Calu3 (cell line): ENCODE measurements at regions not wholly inside any gene's neighbourhood (a gene's known extent, or its start where the extent isn't known, plus 50 kb on each side); places are given as distances from the start of the nearest gene placed in this dataset.

Experiments
- BruUV-seq: library from RNA; stranded (reverse); fragments of 400-500 nt; replicated peaks from 2 replicates; lab custom pipeline; 2021; lab: Mats Ljungman, UMichigan
- CTCF ChIA-PET: fragments of 300-600 bp; sonication (Branson Sonifier 250); formaldehyde crosslinking; loops from one replicate; lab custom pipeline; 2022; ENCODE audit warnings: antibody characterized with exemption; lab: Charles Lee
- DNase-seq: peaks from one replicate; pipeline ENCODE4 v3.0.0; 2022
- H3K27ac Mint-ChIP-seq: one replicate; pipeline ENCODE4 v1.8.0; 2022; ENCODE audit warnings: mixed read lengths; ENCODE audit not compliant: unreplicated experiment
- H3K27me3 Mint-ChIP-seq: one replicate; pipeline ENCODE4 v1.8.0; 2022; ENCODE audit warnings: mixed read lengths; ENCODE audit not compliant: unreplicated experiment
- H3K36me3 Mint-ChIP-seq: one replicate; pipeline ENCODE4 v1.8.0; 2022; ENCODE audit warnings: mild to moderate bottlenecking, moderate library complexity, mixed read lengths; ENCODE audit not compliant: insufficient read depth, unreplicated experiment
- H3K4me1 Mint-ChIP-seq: one replicate; pipeline ENCODE4 v1.8.0; 2022; ENCODE audit warnings: mild to moderate bottlenecking, low read depth, mixed read lengths; ENCODE audit not compliant: unreplicated experiment
- H3K4me3 Mint-ChIP-seq: one replicate; pipeline ENCODE4 v1.8.0; 2022; ENCODE audit warnings: mild to moderate bottlenecking, low read depth, moderate library complexity, mixed read lengths; ENCODE audit not compliant: unreplicated experiment
- H3K9me3 Mint-ChIP-seq: one replicate; pipeline ENCODE4 v1.8.0; 2022; ENCODE audit warnings: low read depth, mixed read lengths; ENCODE audit not compliant: unreplicated experiment
- intact Hi-C: fragments of 100-400 bp; cut with micrococcal nuclease; formaldehyde crosslinking; loops from one replicate; pipeline ENCODE4 v1.10.0; 2022; ENCODE audit not compliant: unreplicated experiment
- TF ChIP-seq, protein P1 (sequence below): fragments of 200-600 bp; IDR thresholded peaks from one replicate; pipeline ENCODE4 v1.8.0; 2022; ENCODE audit warnings: antibody characterized with exemption; ENCODE audit not compliant: unreplicated experiment

DNA sequence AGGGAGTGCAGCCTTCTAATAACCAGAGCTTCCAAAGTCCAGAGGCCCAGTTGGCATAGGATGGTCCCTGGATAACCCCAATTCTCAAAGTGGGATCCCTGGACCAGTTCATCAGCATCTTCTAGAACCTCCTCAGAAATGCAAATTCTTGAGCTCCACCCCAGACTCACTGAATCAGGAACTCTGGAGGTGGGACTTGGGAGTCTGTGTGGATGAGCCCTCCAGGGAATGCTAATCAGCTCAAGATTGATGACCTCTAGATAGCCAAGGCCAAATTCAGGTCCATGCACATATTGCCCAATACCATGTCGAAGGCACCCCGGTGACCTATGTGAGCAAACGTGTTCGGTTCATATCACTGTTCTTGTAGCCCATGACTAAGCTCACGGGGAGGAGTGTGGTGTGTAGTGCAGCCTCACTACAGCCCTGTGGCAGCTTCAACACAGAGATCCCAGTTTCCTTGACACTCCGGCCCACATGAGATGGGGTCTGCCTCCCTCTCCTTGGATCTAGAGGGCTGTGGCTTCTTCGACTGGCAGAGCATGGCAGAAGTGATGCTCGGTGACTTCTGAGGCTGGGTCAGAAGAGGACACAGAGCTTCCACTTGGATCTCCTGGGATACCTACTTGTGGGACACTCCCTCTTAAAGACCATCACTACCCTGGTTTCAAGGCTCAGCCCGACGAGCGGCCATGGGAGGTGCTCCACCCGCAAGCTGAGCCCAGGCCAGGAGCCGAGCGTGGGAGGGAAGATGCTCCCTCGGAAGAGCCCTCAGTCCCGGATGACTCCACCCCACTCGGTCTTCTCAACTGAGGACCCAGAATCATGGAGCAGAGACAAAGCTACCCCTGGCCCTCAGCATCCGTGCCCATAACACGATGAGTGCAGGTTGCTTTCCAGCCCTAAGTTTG lies 151.1 kb upstream of the CST7 start:
- Mint-ChIP-seq H3K27ac (no peak overlapping the region), H3K36me3 (no peaks in the 10 kb centered on the region), H3K9me3 (no peaks in the 10 kb centered on the region), H3K4me3 (no peak overlapping the region), H3K4me1 (no peaks in the 10 kb centered on the region), H3K27me3 (peaks cover 20% of the 10 kb centered on the region)
- TF ChIP-seq, protein P1, sequence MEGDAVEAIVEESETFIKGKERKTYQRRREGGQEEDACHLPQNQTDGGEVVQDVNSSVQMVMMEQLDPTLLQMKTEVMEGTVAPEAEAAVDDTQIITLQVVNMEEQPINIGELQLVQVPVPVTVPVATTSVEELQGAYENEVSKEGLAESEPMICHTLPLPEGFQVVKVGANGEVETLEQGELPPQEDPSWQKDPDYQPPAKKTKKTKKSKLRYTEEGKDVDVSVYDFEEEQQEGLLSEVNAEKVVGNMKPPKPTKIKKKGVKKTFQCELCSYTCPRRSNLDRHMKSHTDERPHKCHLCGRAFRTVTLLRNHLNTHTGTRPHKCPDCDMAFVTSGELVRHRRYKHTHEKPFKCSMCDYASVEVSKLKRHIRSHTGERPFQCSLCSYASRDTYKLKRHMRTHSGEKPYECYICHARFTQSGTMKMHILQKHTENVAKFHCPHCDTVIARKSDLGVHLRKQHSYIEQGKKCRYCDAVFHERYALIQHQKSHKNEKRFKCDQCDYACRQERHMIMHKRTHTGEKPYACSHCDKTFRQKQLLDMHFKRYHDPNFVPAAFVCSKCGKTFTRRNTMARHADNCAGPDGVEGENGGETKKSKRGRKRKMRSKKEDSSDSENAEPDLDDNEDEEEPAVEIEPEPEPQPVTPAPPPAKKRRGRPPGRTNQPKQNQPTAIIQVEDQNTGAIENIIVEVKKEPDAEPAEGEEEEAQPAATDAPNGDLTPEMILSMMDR, result no peak
- DNase-seq, result no peak
- CTCF ChIA-PET, result interaction anchor here (0.8 kb wide), 1 partner anchor 10 kb away, joined by 3 read pairs; no protein-coding TSS in a partner anchor
- no TSS peak for BruUV-seq
- intact Hi-C loops, result no loop called here

DNA sequence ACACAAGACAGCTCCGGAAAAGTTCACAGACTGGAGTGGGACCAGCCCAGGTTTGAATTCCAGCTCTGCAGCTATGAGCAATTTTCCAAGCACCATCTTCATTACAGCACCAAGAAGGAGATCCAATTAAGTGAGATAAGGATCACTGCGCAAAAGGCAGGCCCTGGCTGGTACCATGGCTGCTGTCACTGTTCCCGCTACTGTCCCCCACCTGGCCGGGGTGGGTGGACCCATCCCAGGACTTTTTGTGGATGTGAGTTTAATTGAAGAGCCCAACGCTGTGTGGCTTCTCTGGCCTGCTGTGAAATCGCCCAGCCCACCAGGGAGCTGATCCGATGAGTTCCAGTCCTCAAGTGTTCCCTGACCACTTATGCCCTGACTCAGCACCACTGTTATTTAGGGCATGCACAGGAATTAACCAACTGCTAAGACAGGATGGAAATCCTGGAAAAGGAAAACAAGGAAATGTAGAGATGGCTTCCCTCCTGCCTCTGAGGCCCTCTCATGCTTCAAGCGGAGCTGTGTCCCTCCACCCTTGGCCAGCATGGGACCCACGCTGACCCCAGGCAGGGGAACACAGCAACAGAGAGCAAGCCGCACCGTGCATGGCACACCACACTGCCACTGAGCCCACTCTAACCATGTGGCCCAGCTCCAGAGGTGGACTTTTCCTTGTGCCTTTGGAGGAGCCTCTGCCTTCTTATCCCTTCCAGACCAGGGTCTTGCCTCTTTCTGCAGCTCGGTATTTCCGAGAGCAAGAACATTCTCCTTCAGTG lies 150.0 kb upstream of the CST7 start:
- Mint-ChIP-seq H3K27me3 (peaks cover 20% of the 10 kb centered on the region), H3K27ac (no peak overlapping the region), H3K4me1 (no peaks in the 10 kb centered on the region), H3K4me3 (no peak overlapping the region), H3K36me3 (no peaks in the 10 kb centered on the region), H3K9me3 (no peaks in the 10 kb centered on the region)
- BruUV-seq, result no TSS peak
- TF ChIP-seq, protein P1, result no peak
- CTCF ChIA-PET, result interaction anchor here (0.7 kb wide), 1 partner anchor 8 kb away, joined by 3 read pairs; no protein-coding TSS in a partner anchor
- intact Hi-C loops, result no loop called here
- no peak for DNase-seq

DNA sequence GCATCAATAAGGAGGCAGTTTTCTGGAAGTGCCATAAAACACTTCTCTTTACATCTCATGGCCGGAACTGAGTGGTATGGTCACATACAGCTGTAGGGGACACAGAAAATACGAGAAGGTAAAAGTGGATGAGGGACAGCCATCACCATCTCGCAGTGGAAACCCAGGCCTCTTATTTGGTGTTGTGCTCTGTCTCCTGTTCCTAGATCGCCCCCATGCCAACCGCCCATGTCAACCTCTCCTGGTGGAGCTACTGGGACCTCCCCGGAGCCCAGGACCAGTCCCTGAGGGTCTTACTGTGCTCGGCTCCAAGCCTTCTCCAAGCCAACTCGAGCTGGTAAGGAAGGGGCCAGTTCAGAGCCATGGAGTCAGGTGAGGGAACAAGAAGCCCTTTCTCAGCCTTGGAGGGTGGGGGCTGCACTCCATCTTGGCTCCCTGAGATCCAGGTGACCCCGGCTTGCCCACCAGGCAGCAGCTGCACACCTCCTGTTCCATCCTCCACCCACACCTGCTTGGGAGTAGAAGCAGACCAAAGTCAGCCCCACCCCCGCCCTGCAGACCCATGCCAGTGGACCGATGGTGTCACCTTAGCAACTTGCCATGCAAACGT lies 149.0 kb upstream of the CST7 start:
- H3K4me3 Mint-ChIP-seq, result no peak overlapping the region
- no TSS peak for BruUV-seq
- H3K27me3 Mint-ChIP-seq, result peaks cover 20% of the 10 kb centered on the region
- no peaks in the 10 kb centered on the region for H3K36me3 Mint-ChIP-seq
- intact Hi-C loops, result no loop called here
- CTCF ChIA-PET, result no interaction called here
- H3K9me3 Mint-ChIP-seq, result no peaks in the 10 kb centered on the region
- TF ChIP-seq, protein P1, result no peak
- no peak for DNase-seq
- no peaks in the 10 kb centered on the region for H3K4me1 Mint-ChIP-seq
- H3K27ac Mint-ChIP-seq, result no peak overlapping the region

DNA sequence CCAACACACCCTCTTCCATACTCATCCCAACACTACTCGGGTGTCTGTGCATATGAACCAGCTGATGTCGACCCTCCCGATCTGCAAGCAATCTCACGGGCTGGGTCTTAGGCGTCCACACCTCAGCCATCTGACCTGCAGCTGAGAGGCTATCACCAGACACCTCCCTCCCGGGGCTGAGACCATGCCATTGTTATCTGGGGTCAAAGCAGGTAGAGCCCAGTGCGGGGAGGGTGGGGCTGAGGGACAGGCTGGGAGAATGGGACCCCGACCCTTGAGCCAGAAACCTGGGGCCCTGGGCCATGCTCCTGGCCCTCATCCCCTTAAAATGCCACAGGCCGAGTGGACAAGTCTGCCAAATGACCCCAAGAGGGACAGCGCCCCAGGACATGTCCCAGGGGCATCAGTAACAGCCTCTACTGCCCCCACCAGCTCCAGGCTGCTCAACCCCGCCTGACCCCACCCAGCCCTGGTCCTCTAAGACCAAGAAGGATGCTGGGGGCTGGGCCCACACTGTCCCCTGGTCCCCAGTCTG lies 146.7 kb upstream of the CST7 start:
- Mint-ChIP-seq H3K27ac (no peak overlapping the region), H3K9me3 (no peaks in the 10 kb centered on the region), H3K4me3 (no peak overlapping the region), H3K27me3 (no peaks in the 10 kb centered on the region), H3K36me3 (no peaks in the 10 kb centered on the region), H3K4me1 (no peaks in the 10 kb centered on the region)
- intact Hi-C loops, result no loop called here
- CTCF ChIA-PET, result no interaction called here
- BruUV-seq, result no TSS peak
- DNase-seq, result no peak
- TF ChIP-seq, protein P1, result no peak
